KMS-11 (cell line): ENCODE measurements at regions not wholly inside any gene's neighbourhood (a gene's known extent, or its start where the extent isn't known, plus 50 kb on each side); places are given as distances from the start of the nearest gene placed in this dataset.

ENCODE experiments used
- H2AFZ ChIP-seq: fragments of 200-600 bp; sonication (generic); 2 replicates; pipeline ENCODE4 v1.6.1; 2016; ENCODE audit warnings: antibody characterized with exemption, mixed run types, low read depth
- H3K27ac ChIP-seq: fragments of 200-600 bp; sonication (generic); 2 replicates; pipeline ENCODE4 v1.6.1; 2016; ENCODE audit warnings: mild to moderate bottlenecking, mixed run types
- H3K27me3 ChIP-seq: fragments of 200-600 bp; sonication (generic); 2 replicates; pipeline ENCODE4 v1.6.1; 2017; ENCODE audit warnings: mild to moderate bottlenecking, low read depth, mixed run types, moderate library complexity; ENCODE audit not compliant: insufficient read depth
- H3K36me3 ChIP-seq: fragments of 200-600 bp; sonication (generic); 2 replicates; pipeline ENCODE4 v1.6.1; 2017; ENCODE audit warnings: mild to moderate bottlenecking, mixed run types; ENCODE audit not compliant: insufficient read depth
- H3K4me1 ChIP-seq: fragments of 200-600 bp; sonication (generic); 2 replicates; pipeline ENCODE4 v1.6.1; 2016; ENCODE audit warnings: mild to moderate bottlenecking, low read depth, mixed run types; ENCODE audit not compliant: poor library complexity, severe bottlenecking
- H3K4me2 ChIP-seq: fragments of 200-600 bp; sonication (generic); 2 replicates; pipeline ENCODE4 v1.7.0; 2016; ENCODE audit warnings: mild to moderate bottlenecking, mixed run types
- H3K4me3 ChIP-seq: fragments of 200-600 bp; sonication (generic); IDR thresholded peaks from 2 replicates; pipeline ENCODE4 v1.6.1; 2017; ENCODE audit warnings: low read depth, low read length, mixed read lengths; ENCODE audit not compliant: insufficient read depth
- H3K79me2 ChIP-seq: fragments of 200-600 bp; sonication (generic); 2 replicates; pipeline ENCODE4 v1.6.1; 2016; ENCODE audit warnings: low read depth, mixed run types; ENCODE audit not compliant: insufficient read depth
- H3K9ac ChIP-seq: fragments of 200-600 bp; sonication (generic); 2 replicates; pipeline ENCODE4 v1.6.1; 2016; ENCODE audit warnings: mild to moderate bottlenecking, mixed run types
- H4K20me1 ChIP-seq: fragments of 200-600 bp; sonication (generic); 2 replicates; pipeline ENCODE4 v1.6.1; 2016; ENCODE audit warnings: mild to moderate bottlenecking, mixed run types; ENCODE audit not compliant: insufficient read depth
- TF ChIP-seq, protein P1 (sequence below): fragments of 200-600 bp; sonication (generic); conservative IDR thresholded peaks from 2 replicates; pipeline ENCODE4 v1.6.1; 2017; ENCODE audit warnings: low read depth, mild to moderate bottlenecking, antibody characterized with exemption, low read length, moderate library complexity, mixed read lengths

DNA sequence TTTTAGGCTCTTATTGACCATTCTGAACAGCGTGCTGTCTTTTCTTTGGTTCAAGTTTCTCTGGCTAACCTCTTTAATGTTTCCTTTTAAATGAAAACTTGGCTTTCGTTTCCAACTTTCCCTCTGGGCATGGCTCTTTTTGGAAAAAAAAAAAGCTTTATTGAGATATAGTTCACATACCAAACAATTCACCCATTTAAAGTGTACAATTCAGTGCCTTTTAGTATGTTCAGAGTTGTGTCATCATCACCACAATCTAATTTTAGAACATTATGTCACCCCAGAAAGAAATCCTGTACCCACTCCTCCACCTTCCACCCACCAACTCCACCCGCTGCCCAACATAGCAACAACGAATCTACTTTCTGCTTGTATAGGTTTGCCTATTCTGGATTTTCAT, 322.4 kb downstream of the ADCYAP1 start:
- H3K79me2 ChIP-seq = no peaks in the 10 kb centered on the region
- H2AFZ ChIP-seq = no peak overlapping the region
- H3K4me3 ChIP-seq = no peak overlapping the region
- H3K27ac ChIP-seq = no peak overlapping the region
- no peak overlapping the region for H3K4me2 ChIP-seq
- no peaks in the 10 kb centered on the region for H4K20me1 ChIP-seq
- no peaks in the 10 kb centered on the region for H3K36me3 ChIP-seq
- H3K9ac ChIP-seq = no peak overlapping the region
- TF ChIP-seq, protein P1, sequence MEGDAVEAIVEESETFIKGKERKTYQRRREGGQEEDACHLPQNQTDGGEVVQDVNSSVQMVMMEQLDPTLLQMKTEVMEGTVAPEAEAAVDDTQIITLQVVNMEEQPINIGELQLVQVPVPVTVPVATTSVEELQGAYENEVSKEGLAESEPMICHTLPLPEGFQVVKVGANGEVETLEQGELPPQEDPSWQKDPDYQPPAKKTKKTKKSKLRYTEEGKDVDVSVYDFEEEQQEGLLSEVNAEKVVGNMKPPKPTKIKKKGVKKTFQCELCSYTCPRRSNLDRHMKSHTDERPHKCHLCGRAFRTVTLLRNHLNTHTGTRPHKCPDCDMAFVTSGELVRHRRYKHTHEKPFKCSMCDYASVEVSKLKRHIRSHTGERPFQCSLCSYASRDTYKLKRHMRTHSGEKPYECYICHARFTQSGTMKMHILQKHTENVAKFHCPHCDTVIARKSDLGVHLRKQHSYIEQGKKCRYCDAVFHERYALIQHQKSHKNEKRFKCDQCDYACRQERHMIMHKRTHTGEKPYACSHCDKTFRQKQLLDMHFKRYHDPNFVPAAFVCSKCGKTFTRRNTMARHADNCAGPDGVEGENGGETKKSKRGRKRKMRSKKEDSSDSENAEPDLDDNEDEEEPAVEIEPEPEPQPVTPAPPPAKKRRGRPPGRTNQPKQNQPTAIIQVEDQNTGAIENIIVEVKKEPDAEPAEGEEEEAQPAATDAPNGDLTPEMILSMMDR = no peak
- no peaks in the 10 kb centered on the region for H3K4me1 ChIP-seq
- no peaks in the 10 kb centered on the region for H3K27me3 ChIP-seq

DNA sequence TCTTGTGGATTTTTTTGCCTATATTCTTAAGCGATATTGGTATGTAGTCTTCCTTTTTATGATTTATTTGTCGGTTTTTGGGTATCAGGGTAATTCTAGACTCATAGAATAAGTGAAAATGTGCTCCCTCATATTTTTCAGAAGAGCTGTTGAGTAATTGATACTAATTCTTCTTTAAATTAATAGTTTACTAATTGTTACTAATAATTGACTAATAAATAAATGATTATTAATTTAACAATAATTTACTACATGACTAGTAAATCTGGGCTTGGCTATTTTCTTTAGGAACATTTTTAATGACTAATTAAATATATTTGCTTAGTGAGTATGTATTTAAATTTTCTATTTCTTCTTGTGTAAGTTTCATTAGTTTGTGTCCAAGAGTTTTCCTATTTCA, 325.0 kb downstream of the ADCYAP1 start:
- Histone ChIP-seq H3K4me1 (no peaks in the 10 kb centered on the region), H3K79me2 (no peaks in the 10 kb centered on the region), H3K4me3 (no peak overlapping the region), H4K20me1 (no peaks in the 10 kb centered on the region), H3K4me2 (no peak overlapping the region), H3K36me3 (no peaks in the 10 kb centered on the region), H3K27ac (no peak overlapping the region), H3K9ac (no peak overlapping the region), H3K27me3 (no peaks in the 10 kb centered on the region), H2AFZ (no peak overlapping the region)
- TF ChIP-seq, protein P1 = no peak

DNA sequence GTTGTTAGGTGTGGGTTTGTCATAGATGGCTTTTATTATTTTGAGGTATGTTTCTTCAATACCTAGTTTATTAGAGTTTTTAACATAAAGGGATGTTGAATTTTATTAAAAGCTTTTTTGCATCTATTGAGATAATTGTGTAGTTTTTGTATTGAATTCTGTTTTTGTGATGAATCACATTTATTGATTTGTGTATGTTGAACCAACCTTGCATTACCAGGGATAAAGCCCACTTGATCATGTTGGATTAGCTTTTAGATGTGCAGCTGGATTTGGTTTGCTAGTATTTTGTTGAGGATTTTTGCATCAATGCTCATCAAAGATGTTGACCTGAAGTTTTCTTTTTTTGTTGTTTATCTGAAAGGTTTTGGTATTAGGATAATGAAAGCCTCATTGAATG, 328.2 kb downstream of the ADCYAP1 start:
- no peaks in the 10 kb centered on the region for H3K79me2 ChIP-seq
- no peaks in the 10 kb centered on the region for H3K4me1 ChIP-seq
- no peaks in the 10 kb centered on the region for H3K27me3 ChIP-seq
- no peaks in the 10 kb centered on the region for H4K20me1 ChIP-seq
- no peak overlapping the region for H3K4me3 ChIP-seq
- H3K36me3 ChIP-seq = no peaks in the 10 kb centered on the region
- H3K4me2 ChIP-seq = no peak overlapping the region
- no peak overlapping the region for H3K9ac ChIP-seq
- no peak overlapping the region for H2AFZ ChIP-seq
- TF ChIP-seq, protein P1 = no peak
- no peak overlapping the region for H3K27ac ChIP-seq

DNA sequence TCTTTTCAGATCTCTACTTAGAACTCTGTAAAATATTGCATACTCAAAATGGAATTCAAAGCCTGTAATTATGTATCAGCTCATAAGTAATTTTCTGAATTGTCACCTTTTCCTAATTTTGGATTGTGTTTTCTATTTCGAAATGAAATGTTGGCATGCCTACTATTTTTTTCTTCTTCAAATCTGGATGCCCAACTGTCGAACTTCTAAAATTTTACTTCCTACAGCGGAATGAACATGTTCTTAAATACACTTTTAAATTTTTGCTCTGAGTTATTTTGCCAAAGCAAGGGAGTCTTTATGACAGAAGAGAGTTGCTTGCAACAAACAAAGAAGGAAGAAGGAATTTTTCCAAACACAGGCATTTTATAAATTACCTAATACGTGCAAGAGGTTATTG, 336.0 kb downstream of the ADCYAP1 start:
- no peak overlapping the region for H3K4me2 ChIP-seq
- no peaks in the 10 kb centered on the region for H3K27me3 ChIP-seq
- no peak overlapping the region for H3K9ac ChIP-seq
- no peaks in the 10 kb centered on the region for H3K79me2 ChIP-seq
- H3K27ac ChIP-seq = no peak overlapping the region
- no peak overlapping the region for H3K4me3 ChIP-seq
- TF ChIP-seq, protein P1 = no peak
- H2AFZ ChIP-seq = no peak overlapping the region
- H3K36me3 ChIP-seq = no peaks in the 10 kb centered on the region
- H4K20me1 ChIP-seq = no peaks in the 10 kb centered on the region
- no peaks in the 10 kb centered on the region for H3K4me1 ChIP-seq
